ENCODE measurements at regions not wholly inside any gene's neighbourhood (a gene's known extent, or its start where the extent isn't known, plus 50 kb on each side); places are given as distances from the start of the nearest gene placed in this dataset.

GRCh38 chr3:189118896-189119295, 52.9 kb upstream of the TPRG1 start:
- FAIRE-seq = no peak

- no peak for FAIRE-seq
These were observed 51.8 kb upstream of the TPRG1 start for GRCh38 chr3:189119950-189120349.

GRCh38 chr3:189121092-189121491, 50.7 kb upstream of the TPRG1 start:
- no peak for FAIRE-seq

All from G401.6 (cell line).